ENCODE measurements at regions not wholly inside any gene's neighbourhood (a gene's known extent, or its start where the extent isn't known, plus 50 kb on each side); places are given as distances from the start of the nearest gene placed in this dataset.

DNA sequence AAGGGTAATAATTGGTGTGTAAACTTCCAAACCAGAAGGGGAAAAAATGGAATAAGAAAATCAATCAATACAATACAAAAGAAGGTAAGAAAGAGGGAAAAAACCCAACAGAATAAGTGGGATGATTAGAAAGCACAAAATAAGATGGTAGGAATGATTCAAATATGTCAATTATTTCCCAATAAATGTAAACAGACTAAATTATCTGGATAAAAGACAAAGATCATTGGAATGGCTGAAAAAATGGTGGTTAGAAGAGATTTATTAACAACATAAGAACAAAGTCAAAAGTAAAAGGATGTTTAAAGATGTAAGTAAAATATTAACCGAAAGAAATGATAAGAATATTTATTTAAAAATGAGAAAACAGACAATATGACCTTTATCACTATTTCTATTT lies 103.5 kb upstream of the YWHAQ start:
- Histone ChIP-seq H3K27ac (no peak overlapping the region), H3K36me3 (no peaks in the 10 kb centered on the region), H3K9me3 (peaks cover 0 to 6% (median 0%) of the 10 kb centered on the region in 3 donors), H3K4me1 (peaks cover 12 to 13% of the 10 kb centered on the region in 2 donors), H3K27me3 (no peaks in the 10 kb centered on the region), H3K4me3 (no peak overlapping the region)
- in situ Hi-C loops (cut with MboI; ENCODE audit: low sequenced_read_pairs in 4 of 4), result no loop called here
- DNase-seq (no peak), ATAC-seq (no peak)
- TF ChIP-seq, protein P1, sequence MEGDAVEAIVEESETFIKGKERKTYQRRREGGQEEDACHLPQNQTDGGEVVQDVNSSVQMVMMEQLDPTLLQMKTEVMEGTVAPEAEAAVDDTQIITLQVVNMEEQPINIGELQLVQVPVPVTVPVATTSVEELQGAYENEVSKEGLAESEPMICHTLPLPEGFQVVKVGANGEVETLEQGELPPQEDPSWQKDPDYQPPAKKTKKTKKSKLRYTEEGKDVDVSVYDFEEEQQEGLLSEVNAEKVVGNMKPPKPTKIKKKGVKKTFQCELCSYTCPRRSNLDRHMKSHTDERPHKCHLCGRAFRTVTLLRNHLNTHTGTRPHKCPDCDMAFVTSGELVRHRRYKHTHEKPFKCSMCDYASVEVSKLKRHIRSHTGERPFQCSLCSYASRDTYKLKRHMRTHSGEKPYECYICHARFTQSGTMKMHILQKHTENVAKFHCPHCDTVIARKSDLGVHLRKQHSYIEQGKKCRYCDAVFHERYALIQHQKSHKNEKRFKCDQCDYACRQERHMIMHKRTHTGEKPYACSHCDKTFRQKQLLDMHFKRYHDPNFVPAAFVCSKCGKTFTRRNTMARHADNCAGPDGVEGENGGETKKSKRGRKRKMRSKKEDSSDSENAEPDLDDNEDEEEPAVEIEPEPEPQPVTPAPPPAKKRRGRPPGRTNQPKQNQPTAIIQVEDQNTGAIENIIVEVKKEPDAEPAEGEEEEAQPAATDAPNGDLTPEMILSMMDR (IDR thresholded peaks at IDR 0.05 in 4 of 5, conservative IDR thresholded peaks at IDR 0.05 in 1 of 5), result no peak
- TF ChIP-seq POLR2A (IDR thresholded peaks at IDR 0.05), result no peak
- intact Hi-C loops (cut with DNase I; ENCODE audit: low total_unique reads), result no loop called here

DNA sequence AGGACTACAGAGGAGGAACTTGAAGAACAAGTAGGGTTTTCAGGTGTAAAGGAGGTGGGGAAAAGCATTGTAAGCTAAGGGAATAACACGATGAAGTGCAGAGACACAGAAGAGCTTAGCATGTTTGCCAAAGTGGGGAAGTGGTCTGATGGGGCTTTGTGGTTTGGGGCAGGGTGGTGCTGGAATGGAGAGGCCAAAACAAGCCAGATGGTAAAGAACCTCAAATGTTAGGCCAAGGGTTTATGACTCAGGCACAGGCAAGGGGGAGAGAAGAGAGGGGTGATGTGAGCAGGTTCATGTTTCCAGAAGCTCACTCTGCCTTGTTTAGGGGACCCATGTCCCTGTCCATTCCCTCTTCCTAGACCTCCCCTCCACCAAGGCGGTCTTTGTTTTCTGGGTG lies 104.5 kb upstream of the YWHAQ start:
- in situ Hi-C loops (cut with MboI; ENCODE audit: low sequenced_read_pairs in 4 of 4), result no loop called here
- intact Hi-C loops (cut with DNase I; ENCODE audit: low total_unique reads), result loop anchor here (5.0 kb wide), 1 partner anchor 103 kb away; the partner anchor contains the start of gene YWHAQ
- Histone ChIP-seq H3K4me1 (peaks cover 13 to 20% of the 10 kb centered on the region in 2 donors), H3K9me3 (peaks cover 0 to 6% (median 0%) of the 10 kb centered on the region in 3 donors), H3K4me3 (no peak overlapping the region), H3K36me3 (no peaks in the 10 kb centered on the region), H3K27ac (no peak overlapping the region), H3K27me3 (no peaks in the 10 kb centered on the region)
- ATAC-seq, result no peak
- TF ChIP-seq, protein P1 (IDR thresholded peaks at IDR 0.05 in 4 of 5, conservative IDR thresholded peaks at IDR 0.05 in 1 of 5), result no peak
- no peak for TF ChIP-seq POLR2A (IDR thresholded peaks at IDR 0.05)
- no peak for DNase-seq

DNA sequence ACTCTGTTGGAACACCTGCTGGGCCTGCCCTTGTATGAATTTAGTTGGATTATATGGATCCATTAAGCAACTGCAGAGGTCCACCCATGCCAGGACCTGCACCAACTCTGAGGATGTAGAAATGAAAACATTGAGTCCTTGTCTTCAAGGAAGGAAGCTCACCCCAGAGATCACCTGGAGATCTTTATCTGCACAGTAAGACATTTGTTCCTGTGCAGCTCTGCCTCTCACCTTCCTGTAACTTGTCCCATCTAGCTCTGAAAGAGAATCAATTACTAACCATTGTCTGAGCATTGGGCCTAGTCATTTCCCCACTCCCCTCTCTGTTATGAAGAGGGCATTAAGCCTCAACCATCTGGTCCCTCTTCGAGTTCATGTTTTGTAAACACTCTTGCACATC lies 105.2 kb upstream of the YWHAQ start:
- no peak for ATAC-seq
- no peaks in the 10 kb centered on the region for H3K36me3 ChIP-seq
- no peak for DNase-seq
- no peak for TF ChIP-seq POLR2A (IDR thresholded peaks at IDR 0.05)
- TF ChIP-seq, protein P1 (IDR thresholded peaks at IDR 0.05 in 4 of 5, conservative IDR thresholded peaks at IDR 0.05 in 1 of 5), result no peak
- H3K27me3 ChIP-seq, result no peaks in the 10 kb centered on the region
- no peak overlapping the region for H3K4me3 ChIP-seq
- H3K4me1 ChIP-seq, result peaks cover 20 to 22% of the 10 kb centered on the region in 2 donors
- H3K27ac ChIP-seq, result no peak overlapping the region
- intact Hi-C loops (cut with DNase I; ENCODE audit: low total_unique reads), result loop anchor here (5.0 kb wide), 1 partner anchor 104 kb away; the partner anchor contains the start of gene YWHAQ
- in situ Hi-C loops (cut with MboI; ENCODE audit: low sequenced_read_pairs in 4 of 4), result no loop called here
- H3K9me3 ChIP-seq, result peaks cover 0 to 6% (median 0%) of the 10 kb centered on the region in 3 donors

DNA sequence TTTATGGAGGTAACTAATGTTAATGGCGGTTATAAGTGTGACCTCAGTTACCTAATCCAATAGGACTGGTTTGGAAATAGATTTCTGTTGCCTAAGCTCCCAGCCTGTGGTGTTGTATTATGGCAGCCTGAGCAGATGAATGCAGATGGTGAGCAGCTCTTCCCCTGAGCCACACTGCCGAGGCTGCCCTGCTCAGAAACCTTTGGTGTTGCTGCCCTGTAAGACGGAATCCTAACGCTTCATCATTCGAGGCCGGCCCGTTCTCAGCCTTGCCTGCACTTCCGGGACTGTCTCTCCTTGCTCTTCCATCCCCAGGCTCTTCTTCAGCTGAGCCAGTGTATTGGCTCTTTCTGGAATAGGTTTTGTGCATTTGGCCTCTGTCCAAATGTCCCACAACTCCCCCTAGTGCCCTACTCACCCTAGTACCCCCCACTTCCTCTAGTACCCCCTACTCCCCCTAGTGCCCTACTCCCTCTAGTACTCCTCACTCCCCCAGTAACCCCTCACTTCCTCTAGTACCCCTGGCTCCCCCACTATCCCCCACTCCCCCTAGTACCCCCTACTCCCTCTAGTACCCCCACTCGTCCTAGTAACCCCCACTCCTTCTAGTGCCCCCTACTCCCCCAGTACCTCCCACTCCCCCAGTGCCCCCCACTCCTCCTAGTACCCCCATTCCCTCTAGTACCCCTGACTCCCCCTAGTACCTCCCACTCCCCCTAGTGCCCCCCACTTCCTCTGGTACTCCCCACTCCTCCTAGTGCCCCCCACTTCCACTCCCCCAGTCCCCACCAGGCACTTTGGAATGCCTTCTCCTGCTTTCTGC lies 106.0 kb upstream of the TAF1B start:
- no peaks in the 10 kb centered on the region for H3K27me3 ChIP-seq
- no peak for DNase-seq
- no peaks in the 10 kb centered on the region for H3K36me3 ChIP-seq
- H3K9me3 ChIP-seq, result peaks cover 0 to 6% (median 0%) of the 10 kb centered on the region in 3 donors
- in situ Hi-C loops (cut with MboI; ENCODE audit: low sequenced_read_pairs in 4 of 4) (no loop called here), intact Hi-C loops (cut with DNase I; ENCODE audit: low total_unique reads) (loop anchor here (5.0 kb wide), 1 partner anchor 105 kb away; the partner anchor contains the start of gene YWHAQ)
- TF ChIP-seq POLR2A (IDR thresholded peaks at IDR 0.05), result no peak
- TF ChIP-seq, protein P1 (IDR thresholded peaks at IDR 0.05 in 4 of 5, conservative IDR thresholded peaks at IDR 0.05 in 1 of 5), result no peak
- no peak overlapping the region for H3K4me3 ChIP-seq
- peaks cover 22 to 23% of the 10 kb centered on the region in 2 donors for H3K4me1 ChIP-seq
- ATAC-seq, result no peak
- H3K27ac ChIP-seq, result no peak overlapping the region
